ENCODE measurements at regions not wholly inside any gene's neighbourhood (a gene's known extent, or its start where the extent isn't known, plus 50 kb on each side); places are given as distances from the start of the nearest gene placed in this dataset.

- 20 to 53% methylated on average over 3 of the region's 3 CpGs for WGBS, 2 donors
- Histone ChIP-seq H3K4me1 (no peaks in the 10 kb centered on the region), H3K27me3 (no peaks in the 10 kb centered on the region), H3K4me3 (no peak overlapping the region), H3K9me3 (no peaks in the 10 kb centered on the region), H3K36me3 (no peaks in the 10 kb centered on the region), H3K27ac (no peak overlapping the region)
- TF ChIP-seq, protein P1, sequence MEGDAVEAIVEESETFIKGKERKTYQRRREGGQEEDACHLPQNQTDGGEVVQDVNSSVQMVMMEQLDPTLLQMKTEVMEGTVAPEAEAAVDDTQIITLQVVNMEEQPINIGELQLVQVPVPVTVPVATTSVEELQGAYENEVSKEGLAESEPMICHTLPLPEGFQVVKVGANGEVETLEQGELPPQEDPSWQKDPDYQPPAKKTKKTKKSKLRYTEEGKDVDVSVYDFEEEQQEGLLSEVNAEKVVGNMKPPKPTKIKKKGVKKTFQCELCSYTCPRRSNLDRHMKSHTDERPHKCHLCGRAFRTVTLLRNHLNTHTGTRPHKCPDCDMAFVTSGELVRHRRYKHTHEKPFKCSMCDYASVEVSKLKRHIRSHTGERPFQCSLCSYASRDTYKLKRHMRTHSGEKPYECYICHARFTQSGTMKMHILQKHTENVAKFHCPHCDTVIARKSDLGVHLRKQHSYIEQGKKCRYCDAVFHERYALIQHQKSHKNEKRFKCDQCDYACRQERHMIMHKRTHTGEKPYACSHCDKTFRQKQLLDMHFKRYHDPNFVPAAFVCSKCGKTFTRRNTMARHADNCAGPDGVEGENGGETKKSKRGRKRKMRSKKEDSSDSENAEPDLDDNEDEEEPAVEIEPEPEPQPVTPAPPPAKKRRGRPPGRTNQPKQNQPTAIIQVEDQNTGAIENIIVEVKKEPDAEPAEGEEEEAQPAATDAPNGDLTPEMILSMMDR (IDR thresholded peaks at IDR 0.05) = no peak
- TF ChIP-seq POLR2AphosphoS5 (IDR thresholded peaks at IDR 0.05) (no peak), POLR2A (IDR thresholded peaks at IDR 0.05) (no peak)
- intact Hi-C loops (cut with DNase I) = no loop called here
- DNase-seq = no peak
These were observed 1173.8 kb upstream of the TMPRSS15 start for GRCh38 chr21:19577381-19577780.

GRCh38 chr21:19590044-19590443, 1186.5 kb upstream of the TMPRSS15 start:
- Histone ChIP-seq H3K4me3 (no peak overlapping the region), H3K27ac (no peak overlapping the region), H3K27me3 (no peaks in the 10 kb centered on the region), H3K9me3 (no peaks in the 10 kb centered on the region), H3K4me1 (no peaks in the 10 kb centered on the region), H3K36me3 (no peaks in the 10 kb centered on the region)
- DNase-seq = no peak
- TF ChIP-seq, protein P1 (IDR thresholded peaks at IDR 0.05) = no peak
- TF ChIP-seq EP300 (IDR thresholded peaks at IDR 0.05) = no peak
- no peak for TF ChIP-seq POLR2AphosphoS5 (IDR thresholded peaks at IDR 0.05)
- no peak for TF ChIP-seq POLR2A (IDR thresholded peaks at IDR 0.05)
- intact Hi-C loops (cut with DNase I) = no loop called here

DNA sequence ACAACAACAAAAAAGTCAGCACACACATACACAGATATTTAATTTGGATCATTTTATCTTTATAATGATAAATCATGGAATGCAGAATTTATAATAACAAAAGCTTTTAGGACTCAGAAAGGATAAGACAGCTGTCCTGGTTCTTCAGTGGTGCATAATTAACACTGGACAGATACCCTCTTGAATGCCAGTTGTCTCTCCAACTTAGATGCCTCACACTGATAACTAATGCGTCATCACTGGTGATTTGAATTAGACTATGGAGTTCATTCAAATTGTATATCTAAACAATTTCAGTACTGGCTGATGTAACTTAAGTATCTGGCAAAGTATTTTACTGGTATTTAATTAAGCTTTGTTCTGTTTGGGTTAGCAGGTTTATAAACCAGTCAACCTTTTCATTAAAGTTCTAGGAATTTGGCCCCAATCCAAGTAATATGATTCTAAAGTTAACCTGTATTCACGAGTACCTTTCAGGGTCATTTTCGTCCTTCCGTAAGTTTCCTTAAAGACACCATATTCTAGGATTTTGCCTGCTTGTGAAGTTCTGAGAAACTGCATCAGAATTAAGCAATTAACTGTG, 1199.5 kb upstream of the TMPRSS15 start:
- no peak overlapping the region for H3K4me3 ChIP-seq
- 85 to 86% methylated on average over 4 of the region's 4 CpGs for WGBS, 2 donors
- no peak overlapping the region for H3K27ac ChIP-seq
- H3K27me3 ChIP-seq = no peaks in the 10 kb centered on the region
- no peaks in the 10 kb centered on the region for H3K36me3 ChIP-seq
- no peak for TF ChIP-seq POLR2A (IDR thresholded peaks at IDR 0.05)
- TF ChIP-seq POLR2AphosphoS5 (IDR thresholded peaks at IDR 0.05) = no peak
- TF ChIP-seq EP300 (IDR thresholded peaks at IDR 0.05) = no peak
- TF ChIP-seq, protein P1 (IDR thresholded peaks at IDR 0.05) = no peak
- H3K9me3 ChIP-seq = no peaks in the 10 kb centered on the region
- DNase-seq = no peak
- intact Hi-C loops (cut with DNase I) = no loop called here
- peaks cover 0 to 4% (median 0%) of the 10 kb centered on the region in 4 donors for H3K4me1 ChIP-seq

GRCh38 chr21:19608101-19608621, 1204.6 kb upstream of the TMPRSS15 start:
- Histone ChIP-seq H3K4me3 (no peak overlapping the region), H3K27me3 (no peaks in the 10 kb centered on the region), H3K9me3 (no peaks in the 10 kb centered on the region), H3K4me1 (peaks cover 0 to 9% (median 0%) of the 10 kb centered on the region in 4 donors), H3K27ac (no peak overlapping the region), H3K36me3 (no peaks in the 10 kb centered on the region)
- DNase-seq = no peak
- 10 to 39% methylated on average over 4 of the region's 4 CpGs for WGBS, 2 donors
- no peak for TF ChIP-seq EP300 (IDR thresholded peaks at IDR 0.05)
- TF ChIP-seq POLR2AphosphoS5 (IDR thresholded peaks at IDR 0.05) = no peak
- TF ChIP-seq POLR2A (IDR thresholded peaks at IDR 0.05) = no peak
- TF ChIP-seq, protein P1 (IDR thresholded peaks at IDR 0.05) = no peak
- intact Hi-C loops (cut with DNase I) = no loop called here

GRCh38 chr21:19609611-19610010, 1206.0 kb upstream of the TMPRSS15 start:
- Histone ChIP-seq H3K27me3 (no peaks in the 10 kb centered on the region), H3K27ac (no peak overlapping the region), H3K4me3 (no peak overlapping the region), H3K4me1 (peaks cover 0 to 9% (median 0%) of the 10 kb centered on the region in 4 donors), H3K36me3 (no peaks in the 10 kb centered on the region), H3K9me3 (no peaks in the 10 kb centered on the region)
- no peak for DNase-seq
- intact Hi-C loops (cut with DNase I) = no loop called here
- no peak for TF ChIP-seq POLR2AphosphoS5 (IDR thresholded peaks at IDR 0.05)
- TF ChIP-seq, protein P1 (IDR thresholded peaks at IDR 0.05) = no peak
- no peak for TF ChIP-seq POLR2A (IDR thresholded peaks at IDR 0.05)
- no peak for TF ChIP-seq EP300 (IDR thresholded peaks at IDR 0.05)
- WGBS, 2 donors = 71 to 94% methylated on average over 3 of the region's 3 CpGs
